ENCODE measurements at regions not wholly inside any gene's neighbourhood (a gene's known extent, or its start where the extent isn't known, plus 50 kb on each side); places are given as distances from the start of the nearest gene placed in this dataset.

GRCh38 chr6:56814308-56814707, 140.6 kb upstream of the BEND6 start:
- TF ChIP-seq CTCF (IDR thresholded peaks at IDR 0.05; ENCODE audit: poor library complexity): no peak
- TF ChIP-seq EZH2 (IDR thresholded peaks at IDR 0.05; ENCODE audit: borderline replicate concordance): no peak
- TF ChIP-seq EZH2phosphoT487 (IDR thresholded peaks at IDR 0.05; ENCODE audit: low read depth, severe bottlenecking, unreplicated experiment): no peak
